ENCODE measurements at regions not wholly inside any gene's neighbourhood (a gene's known extent, or its start where the extent isn't known, plus 50 kb on each side); places are given as distances from the start of the nearest gene placed in this dataset.

GRCh38 chr11:11135820-11136476 is 217.1 kb downstream of the CSNK2A3 start:
- DNase-seq: no peak

GRCh38 chr11:11129118-11129517 is 223.9 kb downstream of the CSNK2A3 start:
- DNase-seq: no peak

GRCh38 chr11:11125618-11126017 is 227.4 kb downstream of the CSNK2A3 start:
- DNase-seq: no peak

- DNase-seq: no peak
Observed at GRCh38 chr11:11122749-11123148, 230.3 kb downstream of the CSNK2A3 start.

DNA sequence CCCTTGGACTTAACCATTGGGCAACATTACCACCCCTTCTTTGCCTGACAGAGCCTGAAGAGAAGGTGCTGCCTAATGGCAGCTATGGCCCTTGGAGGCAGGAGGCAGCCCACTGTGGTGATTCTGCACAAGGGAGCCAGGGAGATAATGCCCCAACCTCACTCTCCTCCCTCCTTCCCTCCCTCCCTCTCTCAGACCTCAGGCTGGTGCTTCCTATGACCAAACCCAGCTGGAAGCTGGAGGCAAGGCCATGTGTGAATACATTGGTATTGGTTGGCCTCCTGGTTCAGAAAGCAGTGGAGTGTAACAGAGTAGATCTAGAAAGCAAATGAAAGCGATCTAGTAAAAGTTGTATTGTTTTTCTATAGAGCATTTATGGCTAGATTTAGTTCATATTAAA is 233.1 kb downstream of the CSNK2A3 start:
- DNase-seq: no peak

GRCh38 chr11:11117730-11118129 is 235.3 kb downstream of the CSNK2A3 start:
- no peak for DNase-seq

- DNase-seq: no peak
Observed at GRCh38 chr11:11115475-11115874, 237.6 kb downstream of the CSNK2A3 start.

GRCh38 chr11:11113626-11114025 is 239.4 kb downstream of the CSNK2A3 start:
- DNase-seq: no peak

GRCh38 chr11:11108026-11108425 is 245.0 kb downstream of the CSNK2A3 start:
- DNase-seq: no peak

DNA sequence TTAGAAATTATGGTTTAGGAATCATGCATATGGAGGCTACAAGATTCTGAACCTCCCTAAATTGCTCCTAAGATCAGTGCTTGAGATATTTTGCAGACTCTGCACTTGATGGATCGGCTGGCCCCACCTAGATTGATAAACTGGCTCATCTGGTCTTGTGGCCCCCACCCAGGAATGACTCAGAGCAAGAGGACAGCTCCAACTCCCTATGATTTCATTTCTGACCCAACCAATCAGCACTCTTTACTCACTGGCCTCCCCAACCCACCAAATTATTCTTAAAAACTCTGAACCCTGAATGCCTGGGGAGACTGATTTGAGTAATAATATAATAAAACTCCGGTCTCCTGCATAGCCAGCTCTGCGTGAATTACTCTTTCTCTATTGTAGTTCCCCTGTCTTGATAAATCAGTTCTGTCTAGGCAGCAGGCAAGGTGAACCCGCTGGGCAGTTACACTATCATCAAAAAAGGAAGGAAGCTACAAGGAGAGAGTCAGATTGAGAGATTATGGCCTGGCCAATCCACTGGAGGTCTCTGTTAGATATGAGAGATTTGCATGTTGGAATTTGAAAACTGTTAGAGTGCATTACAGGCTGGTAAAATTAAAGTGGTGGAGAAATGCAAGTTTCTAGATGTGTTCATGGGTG is 245.8 kb downstream of the CSNK2A3 start:
- no peak for DNase-seq

- no peak for DNase-seq
Observed at GRCh38 chr11:11105361-11105760, 247.5 kb upstream of the ZBED5 start.

DNA sequence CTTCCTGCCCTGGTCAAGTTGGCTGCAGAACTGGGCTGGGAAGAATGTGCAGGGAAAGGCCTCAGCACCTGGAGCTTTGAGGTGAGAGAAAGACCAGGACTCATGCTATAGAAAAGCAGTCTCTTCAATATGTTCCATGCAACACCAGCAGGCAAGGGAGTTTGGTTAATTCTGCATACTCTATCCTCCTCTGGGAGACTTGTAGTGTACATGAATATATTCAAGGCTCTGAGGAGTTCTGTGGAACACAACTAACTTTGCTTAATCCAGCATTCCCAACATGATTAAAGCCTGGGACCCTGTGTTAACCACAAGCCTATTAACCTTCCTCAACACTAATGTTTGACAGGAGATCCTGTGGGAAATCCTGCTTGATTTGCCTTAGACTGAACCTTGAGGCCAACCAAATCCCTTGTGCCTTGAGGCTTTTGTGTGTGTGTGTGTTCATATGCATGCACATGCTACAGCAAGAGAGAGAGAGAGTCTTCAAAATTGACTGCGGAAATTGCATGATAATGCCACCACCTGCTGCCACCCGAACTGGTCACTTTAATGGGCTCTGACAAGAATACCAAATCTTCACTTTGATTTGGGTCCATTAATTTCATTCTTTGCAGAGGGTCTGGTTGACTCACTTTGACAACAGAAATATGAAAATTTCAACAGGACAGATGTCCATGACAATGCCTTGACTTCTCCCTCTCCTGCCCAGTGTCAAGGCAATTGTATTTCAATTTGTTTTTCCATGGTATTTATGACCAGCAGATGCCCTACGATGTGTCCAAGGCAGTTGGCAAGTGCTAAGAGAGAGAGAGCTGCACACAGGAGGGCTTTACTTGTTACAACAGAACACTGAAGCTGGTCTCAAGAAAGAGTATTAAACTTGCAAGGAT is 238.2 kb upstream of the ZBED5 start:
- DNase-seq: no peak

DNA sequence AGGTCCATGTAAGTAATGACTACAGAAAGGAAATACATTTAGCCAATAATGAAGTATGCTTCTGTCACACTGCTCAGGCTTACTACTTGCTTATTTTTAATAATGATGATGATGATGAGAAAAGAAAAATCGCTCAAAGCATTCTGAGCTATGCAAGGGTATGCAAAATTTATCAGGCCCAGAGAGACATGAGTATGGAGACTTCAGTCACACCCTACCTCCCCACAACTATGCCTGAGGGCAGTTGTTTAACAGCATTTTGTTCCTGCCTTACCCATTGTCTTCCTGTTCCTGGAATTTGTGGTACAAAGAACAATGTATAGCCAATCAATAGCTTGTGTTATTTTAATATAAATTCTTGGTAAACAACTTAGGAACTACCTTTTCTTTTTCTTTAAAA is 232.6 kb upstream of the ZBED5 start:
- no peak for DNase-seq

DNA sequence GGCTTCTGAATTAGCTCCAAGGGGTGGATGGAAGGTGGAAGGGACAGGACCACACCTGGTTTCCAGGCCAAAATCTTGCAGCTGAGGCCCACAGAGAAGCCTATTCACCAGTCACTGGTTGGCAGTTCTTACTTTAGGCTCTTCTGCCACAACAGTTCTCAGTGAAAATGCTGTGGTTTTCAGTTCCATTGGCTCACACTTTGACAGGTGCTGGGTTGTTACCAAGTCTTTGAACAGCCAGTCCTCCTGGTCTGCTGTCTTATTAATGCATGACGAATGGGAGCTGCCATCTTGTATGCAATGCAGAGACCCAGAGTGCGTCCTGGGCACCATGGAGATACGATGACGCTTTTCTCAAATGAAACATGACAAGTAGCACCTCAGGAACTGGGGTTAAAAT is 232.0 kb upstream of the ZBED5 start:
- no peak for DNase-seq

DNA sequence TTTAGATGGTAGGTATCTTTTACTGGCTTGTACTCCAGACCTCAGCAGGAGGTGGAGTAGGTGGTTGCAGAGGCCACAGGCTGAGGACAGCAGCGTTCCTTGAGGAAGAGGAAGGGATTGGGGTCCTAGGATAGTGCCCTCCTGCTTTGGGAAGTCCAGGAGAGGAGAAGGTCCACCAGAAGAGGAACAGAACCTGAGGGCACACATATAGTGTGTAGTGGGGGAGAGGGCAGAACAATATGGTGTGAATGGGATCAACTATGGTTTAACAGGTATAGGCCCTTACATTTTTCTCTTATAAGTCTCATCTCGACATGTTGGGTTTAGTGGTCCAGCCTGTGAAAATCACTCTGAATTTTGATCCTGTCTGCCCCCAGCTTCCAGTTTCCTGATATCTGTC is 229.1 kb upstream of the ZBED5 start:
- no peak for DNase-seq

- DNase-seq: no peak
Observed at GRCh38 chr11:11085580-11085979, 227.7 kb upstream of the ZBED5 start.

GRCh38 chr11:11084337-11084736 is 226.5 kb upstream of the ZBED5 start:
- no peak for DNase-seq

DNA sequence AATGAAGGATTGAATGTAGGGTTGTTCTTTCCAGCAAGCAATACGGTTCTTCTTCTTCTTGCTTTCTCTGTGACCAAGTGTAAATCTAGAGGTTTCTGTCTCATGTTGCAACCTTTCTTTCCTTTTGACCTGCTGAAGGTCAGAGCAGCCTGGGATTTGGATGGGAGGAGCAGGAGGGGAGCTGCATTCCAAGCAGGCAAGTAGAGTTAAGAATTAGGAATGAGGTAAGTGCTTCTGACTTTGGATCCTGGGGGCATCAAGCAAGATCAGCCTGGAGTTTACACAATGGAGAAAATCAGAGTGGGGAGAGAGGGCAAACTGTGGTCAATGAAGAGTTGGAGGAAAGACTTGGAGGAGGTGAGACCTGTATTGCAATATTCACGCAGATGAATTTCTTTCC is 225.6 kb upstream of the ZBED5 start:
- no peak for DNase-seq

- no peak for DNase-seq
Observed at GRCh38 chr11:11082646-11083045, 224.8 kb upstream of the ZBED5 start.

DNA sequence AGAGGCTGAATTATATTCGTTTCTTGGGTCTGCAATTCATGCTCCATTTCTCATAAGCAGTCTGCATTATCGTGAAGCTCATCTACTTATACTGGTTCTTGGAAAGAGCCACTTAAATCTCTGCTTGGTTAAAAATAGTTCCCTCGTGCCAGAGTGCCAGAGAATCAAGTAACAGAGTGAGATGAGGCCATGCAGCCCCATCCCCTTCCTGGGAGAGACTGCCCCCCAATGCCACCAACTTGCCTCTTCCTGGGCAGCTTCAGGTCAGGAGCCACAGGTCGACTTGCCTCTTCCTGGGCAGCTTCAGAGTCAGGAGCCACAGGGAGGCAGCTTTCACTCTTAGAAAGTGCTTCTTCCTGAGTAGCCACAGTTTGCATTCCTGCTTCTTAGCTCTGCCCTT is 223.9 kb upstream of the ZBED5 start:
- DNase-seq: no peak

DNA sequence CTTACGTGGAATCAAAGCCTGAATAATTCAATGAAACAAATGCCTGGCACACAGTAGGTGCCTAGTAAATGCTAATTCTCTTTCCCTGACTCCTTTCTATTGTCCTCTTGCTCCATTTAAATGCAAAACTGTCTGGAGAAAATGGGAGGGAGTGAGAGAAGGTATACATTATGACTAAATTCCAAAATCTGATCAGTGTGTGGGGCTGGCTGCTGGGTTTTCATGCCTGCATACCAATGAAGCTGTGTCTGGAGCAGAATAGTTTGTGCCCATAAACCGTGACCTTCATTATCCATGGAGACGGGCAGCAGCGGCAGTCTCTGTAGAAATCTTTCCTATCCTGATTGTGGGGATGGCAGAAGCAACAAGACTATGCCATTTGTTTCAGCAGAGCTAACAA is 223.4 kb upstream of the ZBED5 start:
- no peak for DNase-seq

GRCh38 chr11:11078344-11079086 is 220.7 kb upstream of the ZBED5 start:
- DNase-seq: no peak

GRCh38 chr11:11077898-11078297 is 220.0 kb upstream of the ZBED5 start:
- DNase-seq: no peak

All from CD4-positive, alpha-beta T cell treated with Interleukin-10 for 1 hour (primary cell).